ENCODE measurements at regions not wholly inside any gene's neighbourhood (a gene's known extent, or its start where the extent isn't known, plus 50 kb on each side); places are given as distances from the start of the nearest gene placed in this dataset.
A peak's percentile ranks its signal among the peaks of the same experiment; 100 is the strongest.

- DNase-seq = no peak
Measured at GRCh38 chr12:41745593-41745992, 399.1 kb downstream of the GXYLT1 start.

DNA sequence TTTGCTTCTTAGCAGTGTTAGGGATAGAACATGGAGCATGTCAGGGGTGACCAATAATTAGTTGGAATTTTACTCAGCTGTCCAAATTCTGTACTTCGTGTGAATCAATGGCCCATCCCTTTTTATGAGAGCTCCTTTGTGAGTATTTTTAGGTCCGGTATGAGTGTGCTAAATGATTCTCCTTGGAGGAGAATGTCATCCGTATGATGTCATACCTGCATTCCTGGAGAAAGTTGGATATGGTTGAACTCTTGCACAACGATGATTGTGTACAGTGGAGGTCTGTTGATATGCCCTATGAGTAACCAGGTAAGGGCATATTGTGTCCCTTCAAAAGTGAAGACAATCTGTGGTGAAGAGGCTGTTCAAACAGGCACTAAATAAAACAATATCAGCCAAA is 400.8 kb downstream of the GXYLT1 start:
- no peak for DNase-seq

- no peak for DNase-seq
Measured at GRCh38 chr12:41739066-41739465, 405.6 kb downstream of the GXYLT1 start.

DNA sequence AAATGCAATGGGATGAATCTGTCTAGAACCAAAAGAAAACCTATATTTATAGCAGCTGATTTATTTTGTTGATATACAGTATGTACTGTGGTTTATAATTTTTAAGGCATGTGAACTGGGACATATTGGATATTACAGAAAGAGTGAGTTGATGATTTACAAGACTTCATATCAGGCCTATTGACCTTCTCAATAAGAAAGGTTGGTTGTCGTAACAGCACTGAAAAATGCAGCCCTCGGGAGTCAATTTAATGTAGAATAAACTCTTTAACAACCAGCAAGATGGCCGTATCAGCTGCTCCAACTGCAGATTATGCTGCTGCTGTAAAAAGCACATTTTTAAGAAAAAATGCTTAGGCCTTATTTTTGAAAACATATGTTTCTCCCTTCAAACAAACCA is 407.3 kb downstream of the GXYLT1 start:
- DNase-seq = no peak

- DNase-seq = no peak
Measured at GRCh38 chr12:41736436-41736835, 408.2 kb downstream of the GXYLT1 start.

DNA sequence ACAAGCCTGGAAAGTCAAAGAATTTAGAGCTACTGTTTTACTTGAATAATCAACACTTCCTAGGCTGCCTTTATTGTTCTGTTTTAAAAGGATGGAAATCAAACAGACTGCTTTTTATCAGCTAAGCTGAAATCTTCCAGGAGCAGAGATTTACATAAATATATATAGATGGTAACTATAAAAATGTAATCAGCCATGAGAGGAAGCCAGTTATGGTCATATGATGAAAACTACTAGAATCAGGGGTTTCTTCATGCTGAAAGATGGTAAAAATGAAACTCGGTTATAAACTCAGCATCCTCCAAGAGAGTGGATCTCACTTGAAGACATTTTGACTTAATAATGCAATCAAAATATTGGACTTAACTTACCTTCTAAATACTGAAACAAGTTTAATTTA is 413.0 kb downstream of the GXYLT1 start:
- DNase-seq = no peak

DNA sequence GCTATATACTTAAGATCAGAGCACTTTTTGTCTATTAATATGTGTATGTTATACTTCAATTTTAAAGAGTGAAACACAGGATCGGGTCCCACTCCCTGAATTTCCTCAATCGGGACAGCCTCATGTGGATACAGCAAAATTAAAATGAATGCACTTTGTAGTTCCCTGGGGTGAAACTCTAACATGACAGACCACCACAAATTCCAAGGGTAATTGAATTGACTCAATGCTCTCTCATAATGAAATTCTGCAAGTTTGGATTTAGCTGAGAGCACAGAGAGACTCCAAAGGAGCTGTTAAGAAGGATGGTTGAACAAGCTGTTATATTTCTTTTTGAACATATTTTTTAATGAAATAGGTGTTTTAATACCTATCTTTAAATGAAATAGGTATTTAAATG is 413.6 kb downstream of the GXYLT1 start:
- DNase-seq = no peak

DNA sequence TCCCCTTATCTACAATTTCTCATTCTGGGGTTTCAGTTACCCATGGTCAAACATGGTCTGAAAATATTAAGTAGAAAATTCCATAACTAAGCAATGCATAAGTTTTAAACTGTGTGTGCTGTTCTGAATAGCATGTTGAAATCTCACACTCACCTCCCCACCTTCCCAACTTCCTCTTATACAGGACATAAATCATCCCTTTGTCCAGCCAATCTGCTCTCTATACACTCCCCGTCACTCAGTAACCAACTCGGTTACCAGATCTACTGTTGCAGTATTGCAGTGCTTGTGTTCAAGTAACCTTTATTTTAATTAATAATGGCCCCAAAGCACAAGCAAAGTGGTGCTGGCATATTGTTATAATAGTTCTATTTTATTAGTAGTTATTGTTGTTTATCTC is 420.5 kb downstream of the GXYLT1 start:
- peak; percentile 56 for DNase-seq

DNA sequence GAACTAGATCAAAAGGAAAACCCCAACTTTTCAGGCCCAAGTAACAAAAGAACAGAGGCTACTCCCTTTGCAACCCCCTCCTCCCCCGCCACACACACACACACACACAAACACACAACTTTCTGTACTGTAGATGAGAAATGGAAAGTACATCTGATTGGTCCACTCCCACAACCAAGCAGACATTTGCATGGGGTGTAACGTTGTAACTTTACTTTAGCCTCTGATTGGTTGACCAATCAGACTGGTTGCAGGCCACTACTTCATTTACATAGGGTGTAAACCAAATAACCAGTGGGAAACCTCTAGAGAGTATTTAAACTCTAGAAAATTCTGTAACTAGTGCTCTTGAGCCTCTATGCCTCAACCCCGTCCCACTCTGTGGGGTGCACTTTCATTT is 425.5 kb downstream of the GXYLT1 start:
- no peak for DNase-seq

- DNase-seq = no peak
Measured at GRCh38 chr12:41715256-41715655, 429.4 kb downstream of the GXYLT1 start.

- peak; percentile 15 for DNase-seq
Measured at GRCh38 chr12:41709463-41710285, 435.0 kb downstream of the GXYLT1 start.

- peak; percentile 25 for DNase-seq
Measured at GRCh38 chr12:41709012-41709411, 435.7 kb downstream of the GXYLT1 start.

GRCh38 chr12:41706376-41706775 is 438.3 kb downstream of the GXYLT1 start:
- DNase-seq = no peak

DNA sequence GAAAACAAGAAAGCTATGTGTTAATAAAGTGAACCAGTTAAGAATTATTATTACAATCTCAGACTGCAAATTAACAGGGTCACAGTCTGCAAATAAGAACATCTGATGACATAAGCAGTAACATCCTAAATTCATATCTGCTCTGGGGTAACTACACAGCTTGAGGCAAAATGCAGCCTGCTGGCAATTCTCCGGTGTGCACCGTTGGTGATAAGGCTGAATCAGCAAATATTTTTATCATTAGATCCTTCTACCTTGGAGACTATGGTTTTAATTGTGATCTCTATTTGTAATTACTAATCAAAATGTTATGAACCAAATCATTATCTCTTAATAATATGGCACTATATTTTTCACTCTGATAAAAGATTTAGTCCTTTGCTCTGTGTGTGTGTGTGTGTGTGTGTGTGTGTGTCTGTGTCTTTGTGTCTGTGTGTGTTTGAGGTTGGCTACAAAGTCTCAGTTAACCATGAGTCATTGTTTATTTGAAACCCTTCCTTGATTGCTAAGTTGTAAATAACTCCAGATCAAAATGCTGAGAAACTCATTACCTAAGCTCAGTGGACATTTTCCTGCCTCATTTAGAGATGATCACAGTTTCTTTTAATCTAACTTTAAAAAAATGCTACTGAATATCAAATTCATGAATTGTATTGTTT is 442.6 kb downstream of the GXYLT1 start:
- peak; percentile 36 for DNase-seq

DNA sequence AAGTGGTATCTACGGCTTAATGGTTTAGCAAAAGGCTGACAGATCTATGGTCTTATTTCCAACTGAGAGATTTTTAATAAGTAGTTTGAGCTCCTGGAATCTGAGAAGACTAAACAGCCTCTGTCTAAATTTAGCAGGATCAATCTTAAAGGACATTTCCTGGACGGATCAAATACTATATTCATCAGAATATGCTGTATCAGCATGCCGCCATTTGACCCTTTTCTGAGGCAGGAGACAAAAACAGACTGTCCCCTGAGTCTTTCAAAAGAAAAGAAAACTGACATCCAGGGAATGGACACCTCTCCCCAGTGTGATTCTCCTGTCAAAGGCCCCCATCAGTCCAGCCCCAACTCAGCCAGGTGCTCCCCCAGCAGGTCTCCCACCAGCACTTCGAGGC is 443.7 kb downstream of the GXYLT1 start:
- no peak for DNase-seq

DNA sequence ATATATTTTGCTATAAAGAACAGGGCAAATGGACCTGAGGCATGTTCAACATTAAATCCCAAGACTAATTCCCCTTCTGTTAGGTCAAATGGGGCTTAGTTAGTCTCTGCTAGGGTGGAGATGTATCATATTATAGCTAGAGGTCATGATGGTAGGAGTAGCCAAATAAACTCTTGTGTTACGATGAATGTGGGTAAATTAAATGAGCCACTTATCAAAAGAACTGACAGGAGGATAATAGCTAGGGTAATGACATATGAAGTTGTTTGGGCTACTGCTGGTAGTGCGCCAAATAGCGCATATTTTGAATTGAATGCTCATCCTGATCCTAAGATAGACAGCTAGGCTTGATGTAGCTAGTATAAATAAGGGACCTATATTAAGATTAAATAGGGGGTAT is 445.0 kb downstream of the GXYLT1 start:
- DNase-seq = peak; percentile 91

- no peak for DNase-seq
Measured at GRCh38 chr12:41697161-41697560, 447.5 kb downstream of the GXYLT1 start.

GRCh38 chr12:41684997-41685396 is 459.7 kb downstream of the GXYLT1 start:
- no peak for DNase-seq

DNA sequence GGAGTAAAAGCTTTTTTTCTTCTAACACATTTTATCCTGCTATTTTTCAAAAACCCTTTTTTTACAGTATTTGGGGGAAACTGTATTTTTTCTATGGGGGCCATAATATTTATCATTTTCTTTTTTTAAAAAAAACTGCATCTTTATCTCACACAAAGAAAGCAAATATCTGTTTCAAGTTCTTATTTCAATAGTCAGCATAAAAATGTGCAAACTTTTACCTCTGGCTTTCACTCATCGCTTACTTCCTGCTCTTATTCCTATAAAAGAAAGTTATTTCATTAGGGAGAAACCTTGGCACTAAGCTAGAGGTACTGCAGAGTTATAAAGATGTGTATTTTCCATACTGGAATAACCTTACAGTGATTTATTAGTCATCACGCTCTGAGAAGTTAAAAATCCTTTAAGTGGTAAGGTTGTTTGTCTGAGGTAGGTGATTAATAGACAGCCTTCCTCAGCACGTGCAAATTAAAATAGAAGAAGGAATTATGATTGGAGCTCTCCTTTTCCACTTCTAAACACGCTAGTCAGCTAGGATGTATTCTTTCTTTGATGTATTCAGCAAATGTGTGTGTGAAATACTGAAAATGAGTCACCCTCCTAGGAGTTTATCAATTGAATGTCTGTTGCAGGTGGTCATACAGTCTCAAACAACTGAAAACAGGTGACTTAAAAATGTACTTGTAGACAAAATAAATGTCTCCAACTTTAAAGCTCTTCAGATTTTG is 461.0 kb downstream of the GXYLT1 start:
- no peak for DNase-seq

DNA sequence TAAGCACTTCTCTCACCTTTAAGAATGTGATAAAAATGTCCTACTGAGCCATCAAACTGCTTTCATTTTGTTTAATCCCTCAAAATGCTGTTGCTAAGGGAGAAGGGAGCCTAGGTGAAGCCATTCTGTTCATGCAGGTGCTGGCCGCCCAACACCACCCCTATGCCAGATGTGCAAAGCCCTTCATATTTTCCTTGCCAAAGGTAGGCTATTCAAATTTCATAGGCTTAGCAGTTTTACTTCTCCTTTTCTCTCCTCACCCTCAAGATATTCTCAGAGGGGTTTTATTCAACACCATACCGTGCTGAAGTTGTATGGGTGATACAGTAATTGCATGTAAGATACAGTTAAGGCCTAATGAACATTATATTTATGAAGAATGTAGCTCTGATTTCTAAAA is 461.7 kb downstream of the GXYLT1 start:
- DNase-seq = no peak

- peak; percentile 85 for DNase-seq
Measured at GRCh38 chr12:41681898-41682297, 462.8 kb downstream of the GXYLT1 start.

DNA sequence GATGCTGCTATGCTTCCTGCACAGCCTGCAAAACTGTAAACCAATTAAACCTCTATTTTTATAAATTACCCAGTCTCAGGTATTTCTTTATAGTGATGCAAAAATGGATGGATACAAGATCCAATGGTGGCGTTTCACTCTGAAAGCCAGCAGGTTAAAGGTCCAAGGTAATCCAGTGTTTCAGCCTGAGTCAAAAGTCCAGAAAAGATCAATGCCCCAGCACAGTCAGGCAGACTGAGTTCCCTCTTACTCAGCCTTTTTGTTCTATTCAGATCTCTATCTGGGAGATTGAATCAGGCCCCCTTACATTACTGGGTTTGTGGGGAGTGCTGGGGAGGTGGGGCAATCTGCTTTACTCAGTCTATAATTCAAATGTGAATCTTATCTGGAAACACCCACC is 464.5 kb downstream of the GXYLT1 start:
- DNase-seq = no peak

DNA sequence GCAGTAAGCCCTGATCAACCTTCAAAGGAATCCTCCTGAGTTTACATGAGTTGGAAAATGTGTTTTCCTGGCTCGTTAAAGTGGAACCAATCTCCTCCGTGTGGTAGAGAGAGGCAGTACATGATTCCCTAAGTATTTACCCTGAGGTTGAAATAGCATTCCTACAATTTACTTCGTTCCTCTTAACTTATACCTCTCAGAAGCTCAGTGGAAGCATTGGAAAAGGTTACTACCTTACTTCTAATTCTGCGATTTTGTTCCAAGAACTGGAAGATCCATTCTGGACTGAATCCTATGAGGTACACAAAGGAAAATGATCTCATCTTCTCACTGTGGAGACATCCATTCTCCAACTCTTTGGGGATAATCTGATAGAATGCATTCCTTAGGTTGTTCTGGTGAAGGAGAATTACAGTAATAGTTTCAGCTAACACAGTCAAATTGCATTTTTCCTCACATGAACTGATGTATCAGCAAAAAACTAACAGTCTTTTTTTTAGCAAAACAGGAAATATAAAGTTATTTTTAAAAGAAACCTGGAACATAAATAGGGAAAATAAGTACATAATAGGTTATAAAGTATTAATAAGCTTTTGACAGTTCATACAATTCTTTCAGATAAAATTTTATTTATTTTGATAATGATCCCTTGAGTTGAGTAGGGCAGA is 475.6 kb downstream of the PDZRN4 start:
- DNase-seq = peak; percentile 60
